ENCODE measurements at regions not wholly inside any gene's neighbourhood (a gene's known extent, or its start where the extent isn't known, plus 50 kb on each side); places are given as distances from the start of the nearest gene placed in this dataset.
"Not testable (repeated sequence)": the region's sequence is repeated elsewhere in the genome, so short reads cannot be mapped to it uniquely, and the experiment has no call there.

- DNase-seq, result no peak
These were observed 211.7 kb downstream of the FAT3 start for GRCh38 chr11:92436034-92436920.

DNA sequence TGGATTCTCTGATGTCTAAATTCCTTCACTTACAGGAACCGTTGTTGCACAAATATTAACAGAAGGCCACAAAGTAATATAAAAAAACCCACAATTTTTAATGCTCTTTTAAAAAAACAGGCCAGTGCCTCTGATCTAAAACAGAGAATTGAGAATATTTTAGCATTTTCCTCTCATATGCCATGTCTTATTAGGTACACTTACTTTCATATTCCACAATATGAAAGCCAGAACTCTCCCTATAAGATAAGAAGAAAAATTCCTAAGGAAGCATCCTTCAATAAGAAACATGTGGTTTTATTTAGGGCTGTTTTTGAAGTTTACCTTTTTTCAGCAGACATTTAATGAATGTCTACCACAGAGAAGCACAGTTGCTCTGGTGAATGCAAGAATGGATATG lies 214.5 kb downstream of the FAT3 start:
- DNase-seq, result no peak

DNA sequence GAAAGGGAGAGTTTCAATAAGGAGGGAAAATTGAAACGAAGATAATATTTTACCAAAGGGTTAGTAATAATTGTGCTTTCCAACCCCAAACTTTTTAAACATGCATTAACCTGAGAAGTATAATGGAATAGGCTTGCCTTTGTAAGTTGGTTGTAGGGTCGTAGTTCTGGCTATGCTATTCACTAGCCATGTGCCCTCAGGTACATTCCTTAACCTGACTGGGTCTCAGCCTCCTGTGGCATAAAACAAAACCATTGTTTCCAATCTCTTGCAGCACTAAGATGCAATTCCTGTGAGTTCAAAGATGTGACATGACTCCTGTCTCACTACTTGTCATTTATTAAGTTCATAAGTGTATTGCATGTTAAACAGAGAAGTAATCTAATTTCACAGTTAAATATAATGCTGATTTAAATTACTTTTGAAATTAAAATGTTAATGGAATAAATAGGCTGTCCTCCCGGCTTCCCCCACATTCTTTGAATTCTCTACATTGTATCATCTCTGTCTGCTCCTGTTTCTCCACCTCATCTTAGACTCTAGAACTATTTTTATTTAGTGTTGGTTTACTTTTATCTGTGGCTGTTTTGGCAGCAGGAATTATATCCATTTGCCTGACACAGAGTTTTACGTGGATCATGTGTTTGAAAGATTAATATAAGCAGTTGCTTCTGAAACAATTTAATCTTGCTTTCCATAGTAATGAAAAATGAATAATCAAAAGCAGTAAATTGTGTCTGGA lies 216.3 kb downstream of the FAT3 start:
- DNase-seq, result no peak

DNA sequence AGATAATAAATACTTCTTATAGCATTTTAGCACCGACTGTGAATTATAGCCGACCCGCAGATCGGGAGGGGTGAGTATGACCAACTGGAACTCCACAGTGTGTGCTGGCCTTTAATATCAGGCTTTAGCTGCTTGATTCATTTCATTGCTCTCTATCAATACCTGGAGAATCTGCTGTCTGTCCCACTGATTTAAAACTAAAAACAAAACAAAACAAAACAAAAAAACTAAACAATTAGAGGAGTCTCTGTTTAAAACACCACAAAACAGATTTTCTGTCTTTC lies 216.8 kb downstream of the FAT3 start:
- no peak for DNase-seq

DNA sequence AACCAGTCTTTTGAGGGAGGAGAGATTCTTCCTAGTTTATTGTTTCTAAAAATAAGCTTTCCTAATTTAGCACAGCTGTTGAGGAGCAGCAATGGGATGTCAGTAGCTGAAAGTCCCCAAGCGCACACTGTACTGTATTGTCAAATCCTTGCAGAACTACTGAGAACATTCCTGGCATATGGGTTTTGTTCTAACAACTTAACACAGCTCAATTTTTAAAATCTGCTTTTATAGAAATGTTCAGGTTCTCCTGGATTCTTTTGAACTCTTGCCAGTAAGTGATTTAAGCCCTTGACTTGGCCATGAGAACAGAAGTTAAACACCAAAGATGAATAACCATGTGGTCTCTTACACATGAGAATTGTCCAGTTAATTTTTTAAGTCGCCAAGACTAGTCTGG lies 218.6 kb downstream of the FAT3 start:
- no peak for DNase-seq

DNA sequence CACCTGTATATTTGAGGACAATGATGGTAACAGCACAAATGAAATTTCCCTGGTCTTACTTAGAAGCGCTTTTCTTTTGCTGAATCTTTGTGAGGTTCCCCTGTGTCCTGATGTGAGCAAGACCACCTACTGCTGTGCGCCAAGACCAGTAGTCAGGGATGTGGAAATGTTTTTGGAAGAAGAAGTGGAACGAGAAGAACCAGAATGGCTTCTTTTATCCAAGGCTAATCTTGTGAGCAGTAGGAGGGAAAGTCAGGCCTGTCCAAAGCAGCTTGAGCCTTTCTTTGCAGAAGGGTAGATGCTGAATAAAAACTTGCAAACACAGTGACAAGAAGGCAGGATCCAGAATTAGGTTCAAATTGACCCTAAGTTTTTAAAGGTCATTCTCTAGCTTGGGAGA lies 223.0 kb downstream of the FAT3 start:
- no peak for DNase-seq

DNA sequence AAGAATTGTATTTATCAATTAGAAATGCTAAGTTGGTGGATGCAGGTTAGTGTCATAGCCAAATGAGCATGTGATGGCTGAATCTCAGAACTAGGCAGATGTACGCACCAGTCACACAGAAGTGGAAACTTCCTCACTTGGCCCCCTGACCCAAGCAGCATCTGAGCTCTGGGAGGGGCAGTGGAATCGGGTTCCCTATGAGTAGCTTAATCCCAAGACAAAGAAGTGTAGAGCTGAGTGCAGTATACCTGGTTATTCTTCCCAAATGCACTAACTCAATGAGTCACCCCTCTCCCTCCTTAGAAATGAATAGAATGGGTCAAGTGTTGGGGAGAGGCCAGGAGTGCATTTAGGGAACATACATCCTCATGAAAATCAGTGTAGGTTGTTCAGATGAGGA lies 224.6 kb downstream of the FAT3 start:
- DNase-seq, result no peak

DNA sequence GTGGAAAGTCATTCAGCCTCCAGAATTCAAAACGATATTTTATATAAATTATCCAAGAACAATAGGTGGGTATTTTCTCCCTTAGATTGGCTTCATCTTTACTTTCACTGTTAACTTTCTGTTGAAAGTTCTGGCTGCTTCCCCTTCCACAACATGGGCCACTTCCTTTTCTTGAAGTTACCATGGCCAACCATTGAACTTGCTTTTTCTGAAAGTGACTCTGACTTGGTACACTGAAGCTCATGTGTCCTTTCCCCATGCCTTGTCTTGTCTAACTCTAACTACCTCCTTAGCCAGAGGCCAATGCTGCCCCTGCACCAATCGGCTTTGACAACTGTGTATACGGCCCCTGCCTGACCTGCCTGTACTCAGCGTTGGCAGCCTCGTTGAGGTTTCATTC lies 225.2 kb downstream of the FAT3 start:
- no peak for DNase-seq

DNA sequence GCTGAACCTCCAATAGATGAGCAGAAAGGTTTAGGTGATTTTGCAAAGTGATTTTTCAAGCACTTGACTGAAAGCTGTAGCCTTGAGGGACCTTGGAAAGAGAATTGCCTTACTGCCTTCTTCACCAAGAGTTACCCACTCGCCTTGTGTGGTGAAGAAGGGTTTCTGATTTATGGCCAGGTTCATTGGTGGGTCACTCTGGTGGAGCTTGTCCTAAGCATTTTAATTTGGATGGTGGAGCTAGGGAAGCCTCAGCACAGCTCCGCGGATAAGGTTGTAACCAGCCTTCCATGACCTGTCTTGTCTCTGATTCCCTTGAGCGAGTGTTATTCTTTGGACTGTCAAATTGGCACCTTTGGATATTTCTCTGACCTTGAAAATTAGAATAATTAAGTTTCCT lies 226.4 kb downstream of the FAT3 start:
- no peak for DNase-seq

GRCh38 chr11:92453055-92453454 lies 228.4 kb downstream of the FAT3 start:
- no peak for DNase-seq

- no peak for DNase-seq
These were observed 230.7 kb downstream of the FAT3 start for GRCh38 chr11:92455210-92455790.

- no peak for DNase-seq
These were observed 232.6 kb downstream of the FAT3 start for GRCh38 chr11:92457250-92457649.

- DNase-seq, result no peak
These were observed 233.9 kb downstream of the FAT3 start for GRCh38 chr11:92458486-92458885.

DNA sequence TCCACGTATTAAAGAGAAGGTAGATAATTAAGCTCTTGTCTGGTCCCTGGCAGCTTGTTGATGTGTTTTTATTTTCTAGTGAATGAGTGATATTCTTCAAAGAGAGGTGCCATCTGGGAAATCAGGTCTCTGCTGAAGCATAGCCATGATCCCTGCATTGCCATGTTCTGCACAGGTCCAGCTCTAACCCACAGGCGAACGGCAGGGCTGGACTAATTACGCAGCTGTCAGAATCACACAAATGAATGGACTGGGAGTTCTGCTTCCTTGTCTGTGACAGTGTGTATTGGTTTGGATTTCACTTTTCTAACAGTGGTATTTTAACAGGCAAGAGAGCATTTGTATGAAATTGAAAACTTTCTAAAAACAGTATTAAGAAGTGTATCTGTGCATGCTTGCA lies 235.6 kb downstream of the FAT3 start:
- no peak for DNase-seq

DNA sequence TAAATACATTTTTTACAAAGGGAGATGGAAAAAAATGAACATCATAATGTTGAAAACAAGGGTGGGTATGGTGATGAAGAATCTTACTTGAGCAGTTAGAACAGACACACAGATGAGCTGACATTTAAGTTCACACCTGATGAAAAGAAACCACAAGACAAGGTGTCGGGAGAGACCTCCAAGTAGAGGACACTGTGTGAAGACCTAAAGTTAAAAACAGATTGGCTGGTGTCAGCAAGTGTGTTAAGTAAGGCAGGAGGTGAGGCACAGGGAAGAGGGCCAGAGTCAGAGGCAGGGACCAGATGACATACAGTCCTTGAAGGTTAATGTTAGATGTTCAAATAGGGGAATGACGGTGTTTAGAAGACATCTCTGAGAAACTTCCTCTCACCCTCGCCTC lies 236.8 kb downstream of the FAT3 start:
- DNase-seq, result no peak

- DNase-seq, result no peak
These were observed 238.2 kb downstream of the FAT3 start for GRCh38 chr11:92462821-92463220.

- no peak for DNase-seq
These were observed 240.2 kb downstream of the FAT3 start for GRCh38 chr11:92464822-92465221.

DNA sequence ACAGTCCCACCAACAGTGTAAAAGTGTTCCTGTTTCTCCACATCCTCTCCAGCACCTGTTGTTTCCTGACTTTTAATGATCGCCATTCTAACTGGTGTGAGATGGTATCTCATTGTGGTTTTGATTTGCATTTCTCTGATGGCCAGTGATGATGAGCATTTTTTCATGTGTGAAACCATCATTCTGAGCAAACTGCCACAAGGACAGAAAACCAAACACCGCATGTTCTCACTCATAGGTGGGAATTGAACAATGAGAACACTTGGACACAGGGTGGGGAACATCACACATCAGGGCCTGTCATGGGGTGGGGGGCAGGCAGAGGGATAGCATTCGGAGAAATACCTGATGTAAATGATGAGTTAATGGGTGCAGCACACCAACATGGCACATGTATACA lies 240.8 kb downstream of the FAT3 start:
- DNase-seq, result not testable (repeated sequence)

- DNase-seq, result no peak
These were observed 249.1 kb downstream of the FAT3 start for GRCh38 chr11:92473736-92474135.

GRCh38 chr11:92475316-92475715 lies 250.7 kb downstream of the FAT3 start:
- DNase-seq, result no peak

GRCh38 chr11:92475819-92476218 lies 251.2 kb downstream of the FAT3 start:
- DNase-seq, result no peak

DNA sequence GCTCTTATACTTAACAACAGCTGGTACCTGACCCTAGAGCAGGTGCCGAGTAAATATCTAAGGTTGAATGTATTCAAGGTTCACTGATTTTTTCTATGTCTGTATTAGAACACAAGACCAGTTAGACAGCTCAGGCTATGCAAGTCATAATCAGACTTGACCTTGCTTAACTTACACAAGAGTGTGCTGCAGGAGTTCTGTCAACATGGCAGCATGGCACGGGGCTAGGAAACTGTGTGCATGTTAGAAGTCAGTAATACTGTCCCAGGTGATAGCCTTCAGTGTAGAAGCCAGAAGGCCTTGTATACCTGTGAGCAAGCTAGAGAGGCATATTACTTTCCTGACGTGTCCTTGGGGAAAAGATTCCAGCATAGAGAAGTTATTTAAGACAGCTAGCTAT lies 253.1 kb downstream of the FAT3 start:
- DNase-seq, result no peak

DNA sequence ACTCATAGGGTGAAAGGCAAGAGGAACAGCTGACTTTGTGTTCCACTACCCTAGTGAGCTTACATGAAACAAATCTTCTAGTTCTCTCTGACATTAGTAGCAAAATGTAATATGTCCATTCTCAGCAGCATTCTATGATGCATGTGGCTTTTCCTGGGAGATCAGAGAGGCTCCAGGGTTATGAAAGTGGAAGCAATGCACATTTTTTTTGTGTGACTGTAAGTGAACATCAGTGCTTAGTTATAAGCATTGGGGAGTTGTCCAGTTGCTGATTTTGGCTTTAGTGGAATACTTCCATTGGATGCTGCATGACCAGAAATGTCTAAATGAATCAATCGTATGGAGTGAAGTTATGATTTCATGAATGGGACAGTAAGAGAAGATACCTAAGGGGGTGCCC lies 255.9 kb downstream of the FAT3 start:
- no peak for DNase-seq

- no peak for DNase-seq
These were observed 258.0 kb downstream of the FAT3 start for GRCh38 chr11:92482492-92483060.

Measured in left hindlimb (tissue), 1 donor.